Body of pancreas (tissue), 4 donors: ENCODE measurements at regions not wholly inside any gene's neighbourhood (a gene's known extent, or its start where the extent isn't known, plus 50 kb on each side); places are given as distances from the start of the nearest gene placed in this dataset.

Experiments
- ATAC-seq: fragments of 150-250 bp; one replicate; pipeline ENCODE4 v1.9.1; 2016
- DNase-seq, 4 donors: peaks; one replicate each; pipeline ENCODE4 v3.0.0-alpha.2; 2019
- H3K27ac ChIP-seq, 4 donors: fragments of 200-600 bp; sonication (generic); 1 replicate in 3 of 4; 2 replicates in 1 of 4; pipeline versions ENCODE4 v1.5.1 to v1.6.1; 2016 to 2019; ENCODE audit warnings: mild to moderate bottlenecking in 1 of 4, mixed read lengths in 1 of 4, moderate library complexity in 1 of 4
- H3K27me3 ChIP-seq, 2 donors: fragments of 200-600 bp; sonication (generic); one replicate each; pipeline ENCODE4 v1.6.0; 2016; ENCODE audit warnings: mild to moderate bottlenecking in 1 of 2
- H3K36me3 ChIP-seq, 2 donors: fragments of 200-600 bp; sonication (generic); replicated peaks in 1 of 2; 2 replicates each; pipeline ENCODE4 v1.5.1; 2016; ENCODE audit warnings: low read depth in 2 of 2; ENCODE audit not compliant: insufficient read depth in 1 of 2
- H3K4me1 ChIP-seq: fragments of 200-600 bp; sonication (generic); one replicate; pipeline ENCODE4 v1.6.0; 2016
- H3K4me3 ChIP-seq, 2 donors: fragments of 200-600 bp; sonication (generic); 1 replicate in 1 of 2; 2 replicates in 1 of 2; pipeline ENCODE4 v1.5.1; 2016 to 2019
- H3K9me3 ChIP-seq, 3 donors: fragments of 200-600 bp; sonication (generic); 1 replicate in 2 of 3; 2 replicates in 1 of 3; pipeline ENCODE4 v1.5.1; 2016
- CTCF ChIP-seq, 7 experiments: fragments of 450-650 bp in 4 of 7; fragments of 200-600 bp in 3 of 7; sonication (generic) in 3 of 7; IDR thresholded peaks; one replicate each; pipeline ENCODE4 v1.5.1; 2016 to 2019; ENCODE audit warnings: antibody characterized with exemption in 7 of 7
- POLR2A ChIP-seq, 3 donors: fragments of 450-650 bp; IDR thresholded peaks; one replicate each; pipeline ENCODE4 v1.6.1; 2016; ENCODE audit warnings: antibody characterized with exemption in 3 of 3, mild to moderate bottlenecking in 2 of 3
- WGBS, 2 donors: methylation state at CpG; one replicate each; pipeline ENCODE4 v1.1.5; 2017; 5-methylcytosine and 5-hydroxymethylcytosine counted together
- intact Hi-C: fragments of 100-400 bp; cut with DNase I; formaldehyde crosslinking; loops from one replicate; pipeline ENCODE4 v1.15.1; 2023

DNA sequence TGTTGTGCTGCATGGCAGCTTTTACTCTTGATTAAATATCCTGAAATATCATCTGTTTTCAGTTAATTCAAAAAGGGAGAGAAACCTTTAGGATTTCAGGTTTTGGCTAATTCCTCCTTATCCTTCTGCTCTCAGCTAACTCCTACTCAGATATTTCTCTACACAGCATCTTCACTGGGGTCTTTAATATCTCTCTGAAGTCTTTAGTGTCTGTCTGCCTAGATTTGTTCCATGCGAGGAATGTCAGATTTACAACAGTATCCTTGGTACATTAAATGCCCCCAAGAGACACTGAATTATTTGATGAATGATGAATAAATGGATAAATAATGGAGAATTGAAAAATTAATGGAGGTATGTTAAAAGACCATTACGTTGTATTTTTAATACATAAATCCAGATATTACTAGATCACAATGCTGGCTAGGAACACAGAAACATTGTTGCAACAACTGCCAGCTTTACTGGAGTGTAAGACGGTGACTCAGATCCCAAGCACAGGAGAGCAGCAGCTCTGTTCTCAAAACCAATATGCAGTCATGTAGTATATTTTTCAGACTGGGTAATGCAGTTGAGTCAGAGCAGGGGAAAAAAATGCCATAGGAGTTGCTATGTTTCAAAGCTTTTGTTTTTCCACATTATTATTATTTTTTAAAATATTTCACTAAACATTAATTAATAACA lies 388.0 kb upstream of the SYT4 start:
- 56 to 70% methylated on average over 3 of the region's 3 CpGs for WGBS, 2 donors
- Histone ChIP-seq H3K4me3 (no peak overlapping the region), H3K9me3 (no peaks in the 10 kb centered on the region), H3K36me3 (no peaks in the 10 kb centered on the region), H3K4me1 (no peaks in the 10 kb centered on the region), H3K27ac (no peak overlapping the region), H3K27me3 (no peaks in the 10 kb centered on the region)
- intact Hi-C loops, result no loop called here
- DNase-seq, result no peak
- TF ChIP-seq POLR2A (IDR thresholded peaks at IDR 0.05) (no peak), CTCF (IDR thresholded peaks at IDR 0.05) (no peak)
- no peak for ATAC-seq

DNA sequence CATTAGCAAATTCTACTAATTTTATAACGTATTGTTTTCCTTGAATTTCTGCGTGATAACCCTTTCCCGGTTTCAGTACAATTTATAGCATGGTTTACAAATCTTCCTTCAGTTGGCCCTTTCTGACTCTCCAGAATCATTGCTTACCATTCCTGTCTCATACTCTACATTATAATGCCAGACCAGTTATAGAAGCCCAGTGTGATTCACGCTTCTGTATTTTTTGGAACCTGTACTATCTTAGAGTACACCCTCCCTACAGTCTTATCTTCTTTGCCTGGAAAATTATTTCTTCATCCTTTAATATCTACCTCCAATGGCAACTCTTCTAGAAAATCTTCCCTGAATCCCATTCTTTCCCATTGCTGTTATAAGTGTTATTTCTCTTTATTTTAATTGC lies 391.6 kb upstream of the SYT4 start:
- 75 to 83% methylated on average over 4 of the region's 4 CpGs for WGBS, 2 donors
- no peak for TF ChIP-seq CTCF (IDR thresholded peaks at IDR 0.05)
- TF ChIP-seq POLR2A (IDR thresholded peaks at IDR 0.05), result no peak
- Histone ChIP-seq H3K9me3 (no peaks in the 10 kb centered on the region), H3K4me3 (no peak overlapping the region), H3K36me3 (no peaks in the 10 kb centered on the region), H3K27ac (no peak overlapping the region), H3K27me3 (no peaks in the 10 kb centered on the region), H3K4me1 (no peaks in the 10 kb centered on the region)
- DNase-seq, result no peak
- intact Hi-C loops, result no loop called here
- ATAC-seq, result no peak

DNA sequence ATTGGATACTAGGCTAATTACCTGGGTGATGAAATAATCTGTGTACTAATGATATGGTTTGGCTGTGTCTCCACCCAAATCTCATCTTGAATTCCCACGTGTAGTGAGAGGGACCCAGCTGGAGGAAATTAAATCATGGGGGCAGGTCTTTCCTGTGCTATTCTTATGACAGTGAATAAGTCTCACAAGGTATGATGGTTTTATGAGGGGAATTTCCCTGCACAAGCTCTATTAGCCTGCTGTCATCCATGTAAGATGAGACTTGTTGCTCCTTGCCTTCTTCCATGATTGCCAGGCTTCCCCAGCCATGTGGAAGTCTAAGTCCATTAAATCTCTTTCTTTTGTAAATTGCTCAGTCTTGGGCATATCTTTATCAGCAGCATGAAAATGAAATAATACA lies 394.1 kb upstream of the SYT4 start:
- Histone ChIP-seq H3K4me1 (no peaks in the 10 kb centered on the region), H3K4me3 (no peak overlapping the region), H3K27me3 (no peaks in the 10 kb centered on the region), H3K36me3 (no peaks in the 10 kb centered on the region), H3K9me3 (no peaks in the 10 kb centered on the region), H3K27ac (no peak overlapping the region)
- TF ChIP-seq POLR2A (IDR thresholded peaks at IDR 0.05) (no peak), CTCF (IDR thresholded peaks at IDR 0.05) (no peak)
- DNase-seq, result no peak
- no peak for ATAC-seq
- intact Hi-C loops, result no loop called here
- WGBS, 2 donors, result 9 to 11% methylated on average over 1 of the region's 1 CpG

- Histone ChIP-seq H3K27me3 (no peaks in the 10 kb centered on the region), H3K36me3 (no peaks in the 10 kb centered on the region), H3K4me3 (no peak overlapping the region), H3K9me3 (no peaks in the 10 kb centered on the region), H3K27ac (no peak overlapping the region), H3K4me1 (no peaks in the 10 kb centered on the region)
- intact Hi-C loops, result no loop called here
- no peak for TF ChIP-seq CTCF (IDR thresholded peaks at IDR 0.05)
- no peak for TF ChIP-seq POLR2A (IDR thresholded peaks at IDR 0.05)
- DNase-seq (no peak), ATAC-seq (no peak)
- WGBS, 2 donors, result 70 to 71% methylated on average over 2 of the region's 2 CpGs
These were observed 402.8 kb upstream of the SYT4 start for GRCh38 chr18:43680096-43680495.

GRCh38 chr18:43681661-43682060 lies 404.4 kb upstream of the SYT4 start:
- TF ChIP-seq POLR2A (IDR thresholded peaks at IDR 0.05), result no peak
- no peak for TF ChIP-seq CTCF (IDR thresholded peaks at IDR 0.05)

More at GRCh38 chr18:43681661-43682060, 404.4 kb upstream of the SYT4 start:
- intact Hi-C loops, result no loop called here
- no peak for DNase-seq
- no peaks in the 10 kb centered on the region for H3K9me3 ChIP-seq
- no peak overlapping the region for H3K4me3 ChIP-seq
- H3K4me1 ChIP-seq, result no peaks in the 10 kb centered on the region
- H3K27me3 ChIP-seq, result no peaks in the 10 kb centered on the region
- 50 to 72% methylated on average over 3 to 5 of the region's 5 CpGs for WGBS, 2 donors
- ATAC-seq, result no peak
- H3K27ac ChIP-seq, result no peak overlapping the region
- no peaks in the 10 kb centered on the region for H3K36me3 ChIP-seq
